HepG2 (cell line): ENCODE measurements at regions not wholly inside any gene's neighbourhood (a gene's known extent, or its start where the extent isn't known, plus 50 kb on each side); places are given as distances from the start of the nearest gene placed in this dataset.

Source experiments
- ATAC-seq: fragments of 200-7000 bp; cut with Tn5 transposase; 3 replicates; pipeline ENCODE4 v1.9.1; 2020; ENCODE audit warnings: mild to moderate bottlenecking, moderate library complexity
- BruUV-seq: library from RNA; stranded (reverse); fragments of 400-500 nt; replicated peaks from 2 replicates; lab custom pipeline; 2021; lab: Mats Ljungman, UMichigan
- CTCF ChIA-PET: fragments of 300-600 bp; formaldehyde crosslinking; extraction: SDS; loops from one replicate; lab custom pipeline; 2021; ENCODE audit warnings: low total read pairs, inconsistent platforms, low intra/inter-chr PET ratio; lab: Yijun Ruan, JAX
- POLR2A ChIA-PET: fragments of 350-600 bp; sonication (Branson Sonifier 250); formaldehyde crosslinking; loops from one replicate; lab custom pipeline; 2020; ENCODE audit warnings: antibody characterized with exemption, inconsistent platforms; lab: Yijun Ruan, JAX
- DNase-seq: peaks from one replicate; pipeline ENCODE4 v3.0.0-alpha.2; 2015; ENCODE audit warnings: low spot score
- FAIRE-seq: peaks from 3 replicates; lab custom pipeline; 2011; peaks lifted over from hg19 to GRCh38; lab: Jason Lieb, UNC
- H2AFZ ChIP-seq: one replicate; pipeline ENCODE4 v1.6.1; 2011; ENCODE audit warnings: low read length, inconsistent platforms
- H3K27ac ChIP-seq: fragments of 300-600 bp; 3 replicates; pipeline ENCODE4 v1.8.0; 2011; ENCODE audit warnings: mixed run types, mild to moderate bottlenecking, mixed read lengths, low read length, inconsistent platforms; ENCODE audit not compliant: insufficient read depth; ENCODE audit errors: extremely low read length
- H3K27me3 ChIP-seq, 2 experiments: fragments of 200-600 bp in 1 of 2; 2 replicates in 1 of 2; 3 replicates in 1 of 2; pipeline versions ENCODE4 v1.6.0 to v1.8.0; 2011; ENCODE audit warnings: low read length in 2 of 2, mild to moderate bottlenecking in 2 of 2, moderate library complexity in 2 of 2, inconsistent platforms in 1 of 2; ENCODE audit not compliant: insufficient read depth in 2 of 2, control insufficient read depth in 1 of 2
- H3K36me3 ChIP-seq, 2 experiments: fragments of 200-600 bp in 1 of 2; replicated peaks in 1 of 2; 2 replicates in 1 of 2; 3 replicates in 1 of 2; pipeline versions ENCODE4 v1.5.1 to v1.8.0; 2011; ENCODE audit warnings: low read length in 2 of 2, inconsistent platforms in 1 of 2; ENCODE audit not compliant: insufficient read depth in 2 of 2, control insufficient read depth in 1 of 2
- H3K4me1 ChIP-seq: 2 replicates; pipeline ENCODE4 v1.5.1; 2012; ENCODE audit warnings: low read length, inconsistent platforms; ENCODE audit not compliant: insufficient read depth
- H3K4me2 ChIP-seq: 2 replicates; pipeline ENCODE4 v1.6.0; 2011; ENCODE audit warnings: low read depth, low read length, inconsistent platforms
- H3K4me3 ChIP-seq, 3 experiments: fragments of 200-600 bp in 1 of 3; sonication (generic), shearing (Covaris generic) in 1 of 3; replicated peaks in 1 of 3; 2 replicates each; pipeline ENCODE4 v1.5.1; 2011 to 2016; ENCODE audit warnings: low read length in 3 of 3, inconsistent platforms in 2 of 3, low read depth in 2 of 3, mild to moderate bottlenecking in 2 of 3, control low read depth in 1 of 3, mixed read lengths in 1 of 3; ENCODE audit not compliant: insufficient read depth in 1 of 3
- H3K79me2 ChIP-seq: one replicate; pipeline ENCODE4 v1.6.1; 2011; ENCODE audit warnings: low read length, inconsistent platforms; ENCODE audit not compliant: insufficient read depth
- H3K9ac ChIP-seq: 2 replicates; pipeline ENCODE4 v1.6.0; 2011; ENCODE audit warnings: mild to moderate bottlenecking, low read depth, low read length, inconsistent platforms; ENCODE audit not compliant: insufficient read depth
- H3K9me3 ChIP-seq: 2 replicates; pipeline ENCODE4 v1.5.1; 2012; ENCODE audit warnings: mild to moderate bottlenecking, low read length
- H4K20me1 ChIP-seq: 2 replicates; pipeline ENCODE4 v1.6.0; 2011; ENCODE audit warnings: inconsistent platforms, mild to moderate bottlenecking, low read length, moderate library complexity; ENCODE audit not compliant: insufficient read depth
- CERS6 ChIP-seq: sonication (generic); formaldehyde crosslinking; IDR thresholded peaks from 2 replicates; pipeline ENCODE4 v1.5.0; 2020; ENCODE audit warnings: missing genetic modification reagents
- HDAC1 ChIP-seq: sonication (generic); formaldehyde crosslinking; IDR thresholded peaks from 2 replicates; pipeline ENCODE4 v1.5.1; 2020; ENCODE audit warnings: mild to moderate bottlenecking, missing genetic modification reagents
- MEF2D ChIP-seq: sonication (generic); formaldehyde crosslinking; IDR thresholded peaks from 2 replicates; pipeline ENCODE4 v1.5.1; 2020; ENCODE audit warnings: mild to moderate bottlenecking, missing genetic modification reagents
- MLX ChIP-seq: IDR thresholded peaks from 2 replicates; pipeline ENCODE4 v1.6.1; 2016
- NONO ChIP-seq, 2 experiments: fragments of 450-650 bp in 1 of 2; sonication (generic) in 1 of 2; formaldehyde crosslinking in 1 of 2; IDR thresholded peaks in 1 of 2; conservative IDR thresholded peaks in 1 of 2; 2 replicates each; pipeline versions ENCODE4 v1.6.1 to v1.8.0; 2017 to 2022; ENCODE audit warnings: mild to moderate bottlenecking in 1 of 2, missing genetic modification reagents in 1 of 2, moderate library complexity in 1 of 2
- POLR2AphosphoS2 ChIP-seq: IDR thresholded peaks from 2 replicates; pipeline ENCODE4 v1.6.1; 2011; ENCODE audit warnings: low read depth, low read length, improper control_type of control experiment
- POLR2G ChIP-seq: fragments of 200-400 bp; formaldehyde crosslinking; IDR thresholded peaks from 2 replicates; pipeline ENCODE4 v1.6.1; 2018; ENCODE audit warnings: mild to moderate bottlenecking, low read depth, low read length, moderate library complexity
- RFXANK ChIP-seq: IDR thresholded peaks from 2 replicates; pipeline ENCODE4 v1.6.1; 2016
- SALL1 ChIP-seq: sonication (generic); formaldehyde crosslinking; IDR thresholded peaks from 2 replicates; pipeline ENCODE4 v1.8.0; 2022; ENCODE audit warnings: mild to moderate bottlenecking, missing genetic modification reagents
- SNRNP70 ChIP-seq: fragments of 200-400 bp; formaldehyde crosslinking; IDR thresholded peaks from 2 replicates; pipeline ENCODE4 v1.6.1; 2017; ENCODE audit warnings: mild to moderate bottlenecking, low read depth, low read length, moderate library complexity
- SOX5 ChIP-seq: IDR thresholded peaks from 2 replicates; pipeline ENCODE4 v1.6.1; 2016; ENCODE audit warnings: borderline replicate concordance
- THAP8 ChIP-seq: sonication (generic); formaldehyde crosslinking; IDR thresholded peaks from 2 replicates; pipeline ENCODE4 v1.5.1; 2020; ENCODE audit warnings: missing genetic modification reagents, mild to moderate bottlenecking, borderline replicate concordance
- WIZ ChIP-seq: sonication (generic); formaldehyde crosslinking; IDR thresholded peaks from 2 replicates; pipeline ENCODE4 v1.5.1; 2020; ENCODE audit warnings: mild to moderate bottlenecking, missing genetic modification reagents
- XBP1 ChIP-seq: sonication (generic); formaldehyde crosslinking; IDR thresholded peaks from 2 replicates; pipeline ENCODE4 v1.5.0; 2020; ENCODE audit warnings: missing genetic modification reagents
- ZC3H4 ChIP-seq: sonication (generic); formaldehyde crosslinking; IDR thresholded peaks from 2 replicates; pipeline ENCODE4 v1.4.0; 2020; ENCODE audit warnings: missing genetic modification reagents, borderline replicate concordance
- ZNF530 ChIP-seq: sonication (generic); formaldehyde crosslinking; IDR thresholded peaks from 2 replicates; pipeline ENCODE4 v1.5.0; 2020; ENCODE audit warnings: low read depth, mild to moderate bottlenecking, missing genetic modification reagents
- ZNF552 ChIP-seq: sonication (generic); formaldehyde crosslinking; IDR thresholded peaks from 2 replicates; pipeline ENCODE4 v1.9.0; 2022; ENCODE audit warnings: missing genetic modification reagents, mild to moderate bottlenecking, borderline replicate concordance
- ZNF563 ChIP-seq: sonication (generic); formaldehyde crosslinking; IDR thresholded peaks from 2 replicates; pipeline ENCODE4 v1.8.0; 2022; ENCODE audit warnings: mild to moderate bottlenecking, moderate library complexity, missing genetic modification reagents
- ZNF746 ChIP-seq: sonication (generic); formaldehyde crosslinking; IDR thresholded peaks from 2 replicates; pipeline ENCODE4 v1.8.0; 2022; ENCODE audit warnings: mild to moderate bottlenecking, missing genetic modification reagents
- WGBS: methylation state at CpG from one replicate; pipeline ENCODE4 v1.1.6; 2017; ENCODE audit warnings: low lambda C conversion rate; 5-methylcytosine and 5-hydroxymethylcytosine counted together
- in situ Hi-C: cut with HindIII; loops from 2 replicates; pipeline ENCODE4 v1.10.0; 2017; ENCODE audit warnings: low pct_unique_long_range_greater_than_20kb; ENCODE audit not compliant: extremely low pct_ligation_motif_present
- intact Hi-C: fragments of 100-400 bp; cut with micrococcal nuclease; formaldehyde crosslinking; loops from one replicate; pipeline ENCODE4 v1.10.0; 2022; ENCODE audit not compliant: unreplicated experiment
- TF ChIP-seq, protein P1 (sequence below): sonication (generic); IDR thresholded peaks from 2 replicates; pipeline ENCODE4 v1.6.1; 2016; ENCODE audit warnings: low read depth, borderline replicate concordance

- TF ChIP-seq SOX5 (CRISPR knock-in tag) (peak; percentile 12; the same call in 1 of the 2 replicates), ZNF563 (CRISPR knock-in tag) (no peak), HDAC1 (CRISPR knock-in tag) (no peak), ZNF552 (CRISPR knock-in tag) (no peak), THAP8 (CRISPR knock-in tag) (no peak)
Observed at GRCh38 chr13:111406636-111407035, 86.2 kb downstream of the TEX29 start (continued).

DNA sequence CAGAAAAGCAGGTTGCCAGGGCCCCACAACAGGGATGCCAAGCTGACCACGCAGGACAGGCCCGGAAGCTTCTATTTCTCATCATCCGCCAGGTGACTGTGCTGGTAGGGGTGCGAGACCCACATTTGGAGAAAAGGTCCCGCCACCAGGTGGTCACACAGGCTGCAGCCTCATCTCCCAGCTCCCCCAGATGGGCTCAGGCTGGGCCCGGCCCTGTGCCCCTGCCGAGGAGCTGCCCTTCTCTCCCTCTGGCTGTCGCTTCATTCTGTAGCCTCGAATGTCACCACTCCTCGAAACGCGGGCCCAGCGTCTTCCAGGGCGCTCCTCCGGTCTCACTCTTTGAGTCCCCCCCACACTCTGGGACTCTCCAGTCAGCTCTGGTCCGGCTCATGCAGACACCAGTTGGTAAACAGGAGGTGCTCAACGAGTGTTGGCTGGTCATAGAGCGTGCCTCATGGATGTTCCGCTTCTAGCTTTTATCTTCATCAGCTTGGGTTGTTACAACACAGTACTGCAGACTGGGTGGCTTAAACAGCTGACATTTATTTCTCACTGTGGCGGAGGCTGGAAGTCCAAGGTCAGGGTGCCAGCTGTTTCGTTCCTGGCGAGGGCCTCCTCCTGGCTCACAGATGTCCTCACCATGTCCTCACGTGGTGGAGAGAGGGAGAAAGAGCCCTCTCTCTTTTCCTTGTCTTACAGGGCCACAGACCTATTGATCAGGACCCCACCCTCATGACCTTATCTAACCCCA, 87.1 kb downstream of the TEX29 start:
- H3K27ac ChIP-seq, result no peak overlapping the region
- in situ Hi-C loops (no loop called here), intact Hi-C loops (no loop called here)
- no TSS peak for BruUV-seq
- H3K4me3 ChIP-seq, result no peak overlapping the region
- CTCF ChIA-PET, result no interaction called here
- no peaks in the 10 kb centered on the region for H3K9me3 ChIP-seq
- no peak overlapping the region for H2AFZ ChIP-seq
- peak overlapping the region; percentile 32; the same call in 1 of the 2 replicates for H3K4me2 ChIP-seq
- H4K20me1 ChIP-seq, result no peaks in the 10 kb centered on the region
- DNase-seq (peak; percentile 44), FAIRE-seq (no peak), ATAC-seq (peak; percentile 78)
- no peak overlapping the region for H3K9ac ChIP-seq
- POLR2A ChIA-PET, result no interaction called here
- no peaks in the 10 kb centered on the region for H3K79me2 ChIP-seq
- H3K4me1 ChIP-seq, result peaks cover 33% of the 10 kb centered on the region
- H3K27me3 ChIP-seq, result peaks cover 6 to 55% of the 10 kb centered on the region in 2 experiments
- H3K36me3 ChIP-seq, result no peaks in the 10 kb centered on the region
- WGBS, result 53% methylated on average over 19 of the region's 23 CpGs
- TF ChIP-seq POLR2AphosphoS2, result no peak
- TF ChIP-seq ZNF746 (CRISPR knock-in tag), result no peak
- no peak for TF ChIP-seq SNRNP70
- TF ChIP-seq NONO (IDR thresholded peaks at IDR 0.05), result no peak
- no peak for TF ChIP-seq NONO (CRISPR knock-in tag; conservative IDR thresholded peaks at IDR 0.05)
- no peak for TF ChIP-seq MLX (CRISPR knock-in tag)
- peak; percentile 52 for TF ChIP-seq SALL1 (CRISPR knock-in tag)
- TF ChIP-seq ZC3H4 (CRISPR knock-in tag), result no peak
- TF ChIP-seq POLR2G, result no peak
- TF ChIP-seq RFXANK (CRISPR knock-in tag), result no peak
- TF ChIP-seq CERS6, result no peak
- TF ChIP-seq ZNF530 (CRISPR knock-in tag), result no peak
- no peak for TF ChIP-seq XBP1 (CRISPR knock-in tag)
- TF ChIP-seq WIZ, result no peak
- TF ChIP-seq, protein P1, sequence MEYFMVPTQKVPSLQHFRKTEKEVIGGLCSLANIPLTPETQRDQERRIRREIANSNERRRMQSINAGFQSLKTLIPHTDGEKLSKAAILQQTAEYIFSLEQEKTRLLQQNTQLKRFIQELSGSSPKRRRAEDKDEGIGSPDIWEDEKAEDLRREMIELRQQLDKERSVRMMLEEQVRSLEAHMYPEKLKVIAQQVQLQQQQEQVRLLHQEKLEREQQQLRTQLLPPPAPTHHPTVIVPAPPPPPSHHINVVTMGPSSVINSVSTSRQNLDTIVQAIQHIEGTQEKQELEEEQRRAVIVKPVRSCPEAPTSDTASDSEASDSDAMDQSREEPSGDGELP, result peak; percentile 97
- TF ChIP-seq MEF2D, result no peak
